Thyroid gland (tissue), 4 donors: ENCODE measurements at regions not wholly inside any gene's neighbourhood (a gene's known extent, or its start where the extent isn't known, plus 50 kb on each side); places are given as distances from the start of the nearest gene placed in this dataset.

Experiments used
- DNase-seq, 2 donors: peaks; one replicate each; pipeline ENCODE4 v3.0.0-alpha.2; 2019
- H3K27ac ChIP-seq, 3 donors: fragments of 200-600 bp; sonication (generic); 1 replicate in 2 of 3; 2 replicates in 1 of 3; pipeline ENCODE4 v1.5.1; 2016 to 2019; ENCODE audit warnings: mild to moderate bottlenecking in 1 of 3, moderate library complexity in 1 of 3
- H3K27me3 ChIP-seq: fragments of 200-600 bp; sonication (generic); one replicate; pipeline ENCODE4 v1.5.1; 2019
- H3K36me3 ChIP-seq, 2 donors: fragments of 200-600 bp; sonication (generic); one replicate each; pipeline ENCODE4 v1.5.1; 2016 to 2019
- H3K4me1 ChIP-seq, 2 donors: fragments of 200-600 bp; sonication (generic); one replicate each; pipeline ENCODE4 v1.5.1; 2017 to 2019
- H3K4me3 ChIP-seq, 3 donors: fragments of 200-600 bp; sonication (generic); replicated peaks in 1 of 3; 1 replicate in 2 of 3; 2 replicates in 1 of 3; pipeline ENCODE4 v1.5.1; 2016; ENCODE audit warnings: mild to moderate bottlenecking in 1 of 3
- H3K9me3 ChIP-seq: fragments of 200-600 bp; sonication (generic); one replicate; pipeline ENCODE4 v1.5.1; 2017
- CTCF ChIP-seq, 6 experiments: fragments of 200-600 bp in 3 of 6; fragments of 450-650 bp in 3 of 6; sonication (generic) in 3 of 6; IDR thresholded peaks; one replicate each; pipeline ENCODE4 v1.5.1; 2016 to 2019; ENCODE audit warnings: antibody characterized with exemption in 6 of 6, mild to moderate bottlenecking in 2 of 6, inconsistent platforms in 1 of 6, moderate library complexity in 1 of 6
- POLR2A ChIP-seq, 2 donors: fragments of 450-650 bp; IDR thresholded peaks; one replicate each; pipeline ENCODE4 v1.6.1; 2017; ENCODE audit warnings: antibody characterized with exemption in 2 of 2, mild to moderate bottlenecking in 2 of 2, moderate library complexity in 1 of 2
- WGBS, 2 donors: methylation state at CpG; one replicate each; pipeline ENCODE4 v1.1.5; 2017; 5-methylcytosine and 5-hydroxymethylcytosine counted together
- intact Hi-C: fragments of 100-400 bp; cut with DNase I; formaldehyde crosslinking; loops from one replicate; pipeline ENCODE4 v1.15.1; 2023

DNA sequence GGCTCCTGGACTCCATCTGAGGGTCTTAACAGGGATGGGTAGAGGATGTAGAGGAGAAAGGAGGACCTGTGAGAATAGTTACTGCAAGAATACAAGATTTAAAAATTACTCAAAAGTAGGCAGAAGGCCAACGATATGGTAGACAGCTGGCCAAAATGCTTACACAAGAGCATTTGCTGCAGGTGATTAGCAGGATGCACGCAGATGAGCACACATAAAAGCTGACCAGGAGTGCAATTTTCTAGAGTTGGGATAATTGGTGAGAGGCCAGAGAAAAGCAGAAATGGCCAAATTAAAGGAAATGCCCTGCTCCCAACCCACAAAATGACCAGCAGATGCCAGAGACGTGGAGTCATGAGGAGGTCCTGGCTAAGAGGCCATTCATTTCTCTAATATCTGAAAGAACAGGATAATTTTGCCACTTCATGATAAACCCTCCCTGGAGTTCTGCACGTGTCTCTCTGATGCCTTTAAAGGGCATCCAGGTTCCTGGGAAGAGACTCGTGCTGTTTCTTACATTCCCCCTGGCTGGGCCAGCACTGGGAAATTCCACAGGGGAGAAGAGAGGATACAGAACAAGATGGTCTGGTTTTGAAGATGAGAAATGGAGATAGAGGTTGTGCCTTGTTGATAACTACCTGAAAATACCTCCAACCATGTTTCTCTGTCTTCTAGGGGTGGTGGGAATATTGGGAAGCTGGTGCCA, 62.3 kb upstream of the KCNA3 start:
- no peaks in the 10 kb centered on the region for H3K4me1 ChIP-seq
- H3K27me3 ChIP-seq = no peaks in the 10 kb centered on the region
- no peaks in the 10 kb centered on the region for H3K9me3 ChIP-seq
- H3K36me3 ChIP-seq = no peaks in the 10 kb centered on the region
- H3K4me3 ChIP-seq = no peak overlapping the region
- 59 to 66% methylated on average over 5 of the region's 5 CpGs for WGBS, 2 donors
- no peak for TF ChIP-seq POLR2A (IDR thresholded peaks at IDR 0.05)
- no peak for TF ChIP-seq CTCF (IDR thresholded peaks at IDR 0.05)
- intact Hi-C loops = no loop called here
- H3K27ac ChIP-seq = no peak overlapping the region
- no peak for DNase-seq

GRCh38 chr1:110734133-110734680, 59.5 kb upstream of the KCNA3 start:
- 69 to 75% methylated on average over 5 of the region's 5 CpGs for WGBS, 2 donors
- H3K9me3 ChIP-seq = no peaks in the 10 kb centered on the region
- intact Hi-C loops = no loop called here

DNA sequence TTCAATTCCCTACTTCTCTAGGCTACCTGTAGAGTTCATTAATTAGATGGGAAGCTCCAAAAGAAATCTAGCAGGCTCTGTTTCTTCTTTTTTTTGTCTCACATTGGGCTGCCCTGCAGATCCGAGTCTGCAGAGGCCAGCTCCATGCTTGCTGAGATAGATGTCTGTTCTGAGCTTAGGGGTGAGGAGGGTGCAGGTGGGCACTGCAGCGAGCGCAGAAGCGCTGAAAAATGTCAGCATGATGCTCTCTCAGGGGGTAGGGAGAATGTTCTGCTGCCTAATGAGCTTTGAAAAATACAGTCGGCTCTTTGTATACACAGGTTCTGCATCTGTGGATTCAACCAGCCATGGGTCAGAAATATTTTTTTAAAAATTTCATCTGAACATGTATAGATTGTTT, 56.8 kb upstream of the KCNA3 start:
- TF ChIP-seq CTCF (IDR thresholded peaks at IDR 0.05) (no peak), POLR2A (IDR thresholded peaks at IDR 0.05) (no peak)
- no peaks in the 10 kb centered on the region for H3K36me3 ChIP-seq
- DNase-seq = no peak
- no peaks in the 10 kb centered on the region for H3K4me1 ChIP-seq
- no peak overlapping the region for H3K4me3 ChIP-seq
- H3K27me3 ChIP-seq = no peaks in the 10 kb centered on the region
- H3K27ac ChIP-seq = no peak overlapping the region
- no peaks in the 10 kb centered on the region for H3K9me3 ChIP-seq
- intact Hi-C loops = no loop called here
- WGBS, 2 donors = 73 to 82% methylated on average over 5 of the region's 5 CpGs

More at GRCh38 chr1:110734133-110734680, 59.5 kb upstream of the KCNA3 start:
- no peak overlapping the region for H3K27ac ChIP-seq
- TF ChIP-seq POLR2A (IDR thresholded peaks at IDR 0.05) = no peak
- no peaks in the 10 kb centered on the region for H3K27me3 ChIP-seq
- no peaks in the 10 kb centered on the region for H3K36me3 ChIP-seq
- no peaks in the 10 kb centered on the region for H3K4me1 ChIP-seq
- DNase-seq = no peak
- no peak overlapping the region for H3K4me3 ChIP-seq

- Histone ChIP-seq H3K4me3 (no peak overlapping the region), H3K27ac (no peak overlapping the region), H3K27me3 (no peaks in the 10 kb centered on the region), H3K36me3 (no peaks in the 10 kb centered on the region), H3K4me1 (no peaks in the 10 kb centered on the region), H3K9me3 (no peaks in the 10 kb centered on the region)
- 69 to 76% methylated on average over 4 of the region's 4 CpGs for WGBS, 2 donors
- DNase-seq = no peak
- no peak for TF ChIP-seq POLR2A (IDR thresholded peaks at IDR 0.05)
- TF ChIP-seq CTCF (IDR thresholded peaks at IDR 0.05) = no peak
- intact Hi-C loops = no loop called here
These were observed 53.8 kb upstream of the KCNA3 start for GRCh38 chr1:110728388-110729001.

DNA sequence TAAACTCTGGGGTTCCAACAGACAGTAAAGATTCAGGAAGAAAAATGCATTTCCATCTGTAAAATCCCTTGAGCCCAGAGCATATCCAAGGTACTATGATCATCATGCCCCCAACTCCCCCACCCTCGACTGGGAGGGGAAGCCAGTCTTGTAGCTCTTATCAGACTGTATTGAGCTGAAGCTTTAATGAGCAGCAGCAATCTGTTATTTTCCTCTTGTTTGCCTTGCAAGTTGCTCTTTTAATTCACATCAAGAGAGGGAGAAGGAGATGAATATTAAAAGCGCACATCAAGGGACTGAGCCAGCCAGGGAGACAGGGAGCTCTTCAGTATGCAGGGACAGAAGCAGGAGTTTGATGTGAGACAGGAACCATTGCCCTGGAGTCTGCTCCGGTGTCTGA, 52.5 kb upstream of the KCNA3 start:
- H3K9me3 ChIP-seq = no peaks in the 10 kb centered on the region
- H3K36me3 ChIP-seq = no peaks in the 10 kb centered on the region
- whole genome bisulfite sequencing, 2 donors = 53 to 58% methylated on average over 3 of the region's 3 CpGs
- no peaks in the 10 kb centered on the region for H3K27me3 ChIP-seq
- TF ChIP-seq CTCF (IDR thresholded peaks at IDR 0.05) (no peak), POLR2A (IDR thresholded peaks at IDR 0.05) (no peak)
- no peak overlapping the region for H3K4me3 ChIP-seq
- DNase-seq = no peak
- H3K27ac ChIP-seq = no peak overlapping the region
- H3K4me1 ChIP-seq = no peaks in the 10 kb centered on the region
- intact Hi-C loops = no loop called here
